ENCODE measurements at regions not wholly inside any gene's neighbourhood (a gene's known extent, or its start where the extent isn't known, plus 50 kb on each side); places are given as distances from the start of the nearest gene placed in this dataset.
"Not testable (repeated sequence)": the region's sequence is repeated elsewhere in the genome, so short reads cannot be mapped to it uniquely, and the experiment has no call there.

GRCh38 chr9:82424599-82425120 is 436.1 kb downstream of the SPATA31D1 start:
- no peak for ATAC-seq
- no peaks in the 10 kb centered on the region for H3K36me3 ChIP-seq
- intact Hi-C loops (cut with DNase I): no loop called here
- no peak for DNase-seq
- no peaks in the 10 kb centered on the region for H3K27me3 ChIP-seq (ENCODE audit: low read depth)
- no peak overlapping the region for H3K27ac ChIP-seq
- TF ChIP-seq CTCF (IDR thresholded peaks at IDR 0.05): no peak
- no peaks in the 10 kb centered on the region for H3K4me1 ChIP-seq
- H3K9me3 ChIP-seq: no peaks in the 10 kb centered on the region
- H3K4me3 ChIP-seq: no peak overlapping the region

GRCh38 chr9:82431121-82431520 is 442.5 kb downstream of the SPATA31D1 start:
- DNase-seq (no peak), ATAC-seq (no peak)
- intact Hi-C loops (cut with DNase I): no loop called here
- H3K4me3 ChIP-seq: no peak overlapping the region
- H3K27me3 ChIP-seq (ENCODE audit: low read depth): no peaks in the 10 kb centered on the region
- no peaks in the 10 kb centered on the region for H3K36me3 ChIP-seq
- no peaks in the 10 kb centered on the region for H3K4me1 ChIP-seq
- peaks cover 6% of the 10 kb centered on the region for H3K9me3 ChIP-seq
- H3K27ac ChIP-seq: no peak overlapping the region
- no peak for TF ChIP-seq CTCF (IDR thresholded peaks at IDR 0.05)

- H3K27me3 ChIP-seq (ENCODE audit: low read depth); intact Hi-C loops (cut with DNase I); H3K4me1 ChIP-seq; H3K27ac ChIP-seq; H3K4me3 ChIP-seq; H3K36me3 ChIP-seq; ATAC-seq; H3K9me3 ChIP-seq; DNase-seq: not testable (repeated sequence)
These were observed 444.8 kb downstream of the SPATA31D1 start for GRCh38 chr9:82433290-82433931.

GRCh38 chr9:82436475-82436874 is 447.9 kb downstream of the SPATA31D1 start:
- DNase-seq (no peak), ATAC-seq (no peak)
- H3K36me3 ChIP-seq: no peaks in the 10 kb centered on the region
- no peak overlapping the region for H3K4me3 ChIP-seq
- no peak for TF ChIP-seq CTCF (IDR thresholded peaks at IDR 0.05)
- H3K27me3 ChIP-seq (ENCODE audit: low read depth): no peaks in the 10 kb centered on the region
- peaks cover 17% of the 10 kb centered on the region for H3K9me3 ChIP-seq
- no peaks in the 10 kb centered on the region for H3K4me1 ChIP-seq
- no peak overlapping the region for H3K27ac ChIP-seq
- intact Hi-C loops (cut with DNase I): no loop called here

- H3K27me3 ChIP-seq (ENCODE audit: low read depth); H3K4me3 ChIP-seq; ATAC-seq; intact Hi-C loops (cut with DNase I); H3K27ac ChIP-seq; DNase-seq; H3K4me1 ChIP-seq; H3K36me3 ChIP-seq: not testable (repeated sequence)
- peaks cover 17% of the 10 kb centered on the region for H3K9me3 ChIP-seq
These were observed 448.6 kb downstream of the SPATA31D1 start for GRCh38 chr9:82437183-82437582.

GRCh38 chr9:82438581-82438980 is 450.0 kb downstream of the SPATA31D1 start:
- H3K4me3 ChIP-seq: no peak overlapping the region
- H3K4me1 ChIP-seq: no peaks in the 10 kb centered on the region
- intact Hi-C loops (cut with DNase I): no loop called here
- DNase-seq (no peak), ATAC-seq (no peak)
- no peak for TF ChIP-seq CTCF (IDR thresholded peaks at IDR 0.05)
- no peaks in the 10 kb centered on the region for H3K27me3 ChIP-seq (ENCODE audit: low read depth)
- H3K9me3 ChIP-seq: peaks cover 17% of the 10 kb centered on the region
- no peaks in the 10 kb centered on the region for H3K36me3 ChIP-seq
- no peak overlapping the region for H3K27ac ChIP-seq

Measured in lower lobe of right lung (tissue), 2 donors.